ENCODE measurements at regions not wholly inside any gene's neighbourhood (a gene's known extent, or its start where the extent isn't known, plus 50 kb on each side); places are given as distances from the start of the nearest gene placed in this dataset.

DNA sequence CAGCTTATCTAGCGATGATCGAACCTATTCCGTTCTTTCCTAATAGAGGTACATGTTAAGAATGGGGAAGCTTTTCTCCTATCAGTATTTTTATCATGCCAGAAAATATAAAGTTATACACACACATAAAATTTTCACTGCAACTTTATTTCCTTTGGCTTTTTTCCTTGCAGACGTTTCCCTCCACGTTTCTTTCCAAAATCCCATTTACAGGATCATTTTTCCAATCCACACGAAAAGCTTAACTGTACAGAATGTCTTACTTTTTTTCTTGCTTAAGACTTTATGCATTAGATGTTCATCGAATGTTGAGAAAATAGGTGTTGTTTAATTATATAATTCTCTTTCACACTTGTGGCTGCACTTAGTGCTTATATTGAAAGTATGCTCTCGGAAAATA, 62.9 kb upstream of the HDGFL1 start:
- H3K9me3 ChIP-seq = no peaks in the 10 kb centered on the region
- TF ChIP-seq, protein P1, sequence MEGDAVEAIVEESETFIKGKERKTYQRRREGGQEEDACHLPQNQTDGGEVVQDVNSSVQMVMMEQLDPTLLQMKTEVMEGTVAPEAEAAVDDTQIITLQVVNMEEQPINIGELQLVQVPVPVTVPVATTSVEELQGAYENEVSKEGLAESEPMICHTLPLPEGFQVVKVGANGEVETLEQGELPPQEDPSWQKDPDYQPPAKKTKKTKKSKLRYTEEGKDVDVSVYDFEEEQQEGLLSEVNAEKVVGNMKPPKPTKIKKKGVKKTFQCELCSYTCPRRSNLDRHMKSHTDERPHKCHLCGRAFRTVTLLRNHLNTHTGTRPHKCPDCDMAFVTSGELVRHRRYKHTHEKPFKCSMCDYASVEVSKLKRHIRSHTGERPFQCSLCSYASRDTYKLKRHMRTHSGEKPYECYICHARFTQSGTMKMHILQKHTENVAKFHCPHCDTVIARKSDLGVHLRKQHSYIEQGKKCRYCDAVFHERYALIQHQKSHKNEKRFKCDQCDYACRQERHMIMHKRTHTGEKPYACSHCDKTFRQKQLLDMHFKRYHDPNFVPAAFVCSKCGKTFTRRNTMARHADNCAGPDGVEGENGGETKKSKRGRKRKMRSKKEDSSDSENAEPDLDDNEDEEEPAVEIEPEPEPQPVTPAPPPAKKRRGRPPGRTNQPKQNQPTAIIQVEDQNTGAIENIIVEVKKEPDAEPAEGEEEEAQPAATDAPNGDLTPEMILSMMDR (IDR thresholded peaks at IDR 0.05) = no peak
- intact Hi-C loops (cut with DNase I) = no loop called here
- H3K4me3 ChIP-seq = no peak overlapping the region
- DNase-seq (no peak), ATAC-seq (no peak)
- no peaks in the 10 kb centered on the region for H3K4me1 ChIP-seq
- H3K27me3 ChIP-seq = no peaks in the 10 kb centered on the region
- no peaks in the 10 kb centered on the region for H3K36me3 ChIP-seq
- no peak overlapping the region for H3K27ac ChIP-seq

DNA sequence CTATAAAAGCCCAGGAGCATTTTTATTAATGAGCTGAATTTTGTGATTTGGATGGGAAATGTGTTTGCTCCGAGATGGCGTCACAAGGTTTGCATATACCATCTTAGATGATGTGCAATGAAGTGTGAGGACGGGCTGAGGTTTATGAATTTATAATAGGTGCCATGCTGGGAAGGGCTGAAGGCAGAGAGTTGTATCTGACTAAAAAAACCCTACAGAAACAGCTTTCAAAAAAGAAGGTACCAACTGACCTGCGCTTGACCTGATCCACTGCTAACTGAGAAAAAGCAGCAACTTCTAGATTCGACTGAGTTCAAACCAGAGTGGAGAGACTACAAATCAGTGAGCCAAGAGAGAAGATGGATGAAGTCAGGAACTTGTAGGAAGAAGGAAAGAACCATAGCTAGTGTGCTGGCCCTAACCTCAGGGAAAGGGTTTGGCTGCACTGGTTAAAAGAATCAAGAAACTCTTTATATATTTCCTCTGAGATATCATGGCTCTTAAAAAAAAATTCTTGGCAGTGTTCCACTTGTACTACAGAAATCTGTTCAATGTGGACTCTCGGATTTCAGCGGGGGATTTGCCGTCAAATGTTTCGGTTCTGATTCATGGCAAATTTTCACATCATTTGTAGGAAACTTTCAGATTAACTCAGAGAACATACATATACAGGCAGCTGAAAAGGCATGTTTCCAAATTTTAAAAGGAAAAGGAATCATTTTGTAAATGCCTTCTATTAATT, 56.5 kb upstream of the HDGFL1 start:
- ATAC-seq = no peak
- Histone ChIP-seq H3K27ac (no peak overlapping the region), H3K4me1 (no peaks in the 10 kb centered on the region), H3K36me3 (no peaks in the 10 kb centered on the region), H3K9me3 (no peaks in the 10 kb centered on the region), H3K27me3 (no peaks in the 10 kb centered on the region), H3K4me3 (no peak overlapping the region)
- TF ChIP-seq, protein P1 (IDR thresholded peaks at IDR 0.05) = no peak
- no peak for DNase-seq
- intact Hi-C loops (cut with DNase I) = no loop called here

DNA sequence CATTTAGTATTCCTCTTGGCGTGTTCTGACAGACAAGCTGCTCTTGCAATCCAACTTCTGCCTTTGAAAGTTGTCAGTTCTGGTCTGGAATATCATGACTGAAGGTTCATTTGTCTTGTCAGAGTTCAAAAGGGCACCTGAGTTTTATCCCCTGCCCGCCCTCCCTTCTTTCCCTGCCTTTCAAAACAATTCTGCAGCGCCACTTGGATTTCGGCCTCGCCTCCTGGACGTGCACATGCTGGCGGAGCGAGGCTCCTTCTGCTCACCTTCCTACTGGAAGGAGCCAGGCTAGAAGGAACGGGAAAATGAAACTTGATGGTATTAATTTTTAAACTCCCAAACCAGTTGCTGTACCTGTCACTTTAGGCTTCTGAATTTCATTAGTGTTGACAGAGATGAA, 55.7 kb upstream of the HDGFL1 start:
- no peak overlapping the region for H3K4me3 ChIP-seq
- no peaks in the 10 kb centered on the region for H3K4me1 ChIP-seq
- DNase-seq (no peak), ATAC-seq (no peak)
- H3K27ac ChIP-seq = no peak overlapping the region
- intact Hi-C loops (cut with DNase I) = no loop called here
- TF ChIP-seq, protein P1 (IDR thresholded peaks at IDR 0.05) = no peak
- no peaks in the 10 kb centered on the region for H3K36me3 ChIP-seq
- no peaks in the 10 kb centered on the region for H3K27me3 ChIP-seq
- H3K9me3 ChIP-seq = no peaks in the 10 kb centered on the region

DNA sequence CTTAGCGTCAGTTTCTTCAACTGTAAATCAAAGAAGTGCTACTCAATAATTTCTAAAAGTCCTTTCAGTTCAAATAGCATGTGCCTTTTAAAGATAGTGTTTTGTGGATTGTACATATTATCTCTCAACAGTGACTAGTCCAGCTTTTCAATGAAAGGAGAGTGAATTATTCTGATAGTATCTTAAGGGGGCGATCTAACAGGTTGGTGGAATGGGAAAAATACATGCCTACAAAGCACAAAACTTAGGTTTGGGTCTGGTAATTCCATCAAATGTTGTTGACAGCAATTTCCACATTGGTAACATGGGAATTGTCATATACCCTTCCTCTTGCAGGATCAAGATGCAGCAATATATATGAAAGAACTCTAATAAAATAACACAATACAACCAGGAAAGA, 50.1 kb upstream of the HDGFL1 start:
- H3K4me1 ChIP-seq = no peaks in the 10 kb centered on the region
- TF ChIP-seq, protein P1 (IDR thresholded peaks at IDR 0.05) = no peak
- H3K36me3 ChIP-seq = no peaks in the 10 kb centered on the region
- DNase-seq (no peak), ATAC-seq (no peak)
- H3K4me3 ChIP-seq = no peak overlapping the region
- H3K9me3 ChIP-seq = no peaks in the 10 kb centered on the region
- intact Hi-C loops (cut with DNase I) = no loop called here
- H3K27ac ChIP-seq = no peak overlapping the region
- no peaks in the 10 kb centered on the region for H3K27me3 ChIP-seq
